Caco-2 (cell line): ENCODE measurements at regions not wholly inside any gene's neighbourhood (a gene's known extent, or its start where the extent isn't known, plus 50 kb on each side); places are given as distances from the start of the nearest gene placed in this dataset.
"Not testable (repeated sequence)": the region's sequence is repeated elsewhere in the genome, so short reads cannot be mapped to it uniquely, and the experiment has no call there.

Source experiments
- BruUV-seq: library from RNA; stranded (reverse); fragments of 400-500 nt; replicated peaks from 2 replicates; lab custom pipeline; 2021; lab: Mats Ljungman, UMichigan
- CTCF ChIA-PET: fragments of 300-600 bp; sonication (Branson Sonifier 250); formaldehyde crosslinking; loops from one replicate; lab custom pipeline; 2022; ENCODE audit warnings: antibody characterized with exemption; lab: Charles Lee
- POLR2A ChIA-PET: fragments of 300-600 bp; sonication (Branson Sonifier 250); formaldehyde crosslinking; loops from one replicate; lab custom pipeline; 2022; ENCODE audit warnings: antibody characterized with exemption; lab: Charles Lee
- DNase-seq, 2 experiments: peaks; one replicate each; pipeline versions ENCODE4 v3.0.0 to v3.0.0-alpha.2; 2020 to 2022
- H3K27me3 ChIP-seq: replicated peaks from 2 replicates; pipeline ENCODE4 v1.6.0; 2011; ENCODE audit warnings: low read length; ENCODE audit not compliant: control insufficient read depth, insufficient read depth
- H3K36me3 ChIP-seq: 2 replicates; pipeline ENCODE4 v1.5.1; 2011; ENCODE audit warnings: low read length; ENCODE audit not compliant: control insufficient read depth, insufficient read depth
- H3K4me1 ChIP-seq: fragments of 250-450 bp; sonication (Bioruptor Pico); 2 replicates; pipeline ENCODE4 v1.5.1; 2020; ENCODE audit warnings: mild to moderate bottlenecking
- H3K4me3 ChIP-seq: 2 replicates; pipeline ENCODE4 v1.5.1; 2011; ENCODE audit warnings: low read depth, mild to moderate bottlenecking, control low read depth, low read length
- H3K9me3 ChIP-seq: fragments of 250-450 bp; sonication (Bioruptor Pico); 2 replicates; pipeline ENCODE4 v1.5.1; 2020; ENCODE audit warnings: mild to moderate bottlenecking, moderate library complexity
- H3K27ac Mint-ChIP-seq: one replicate; pipeline ENCODE4 v1.8.0; 2022; ENCODE audit warnings: mixed read lengths; ENCODE audit not compliant: unreplicated experiment
- H3K27me3 Mint-ChIP-seq: one replicate; pipeline ENCODE4 v1.8.0; 2022; ENCODE audit warnings: mixed read lengths; ENCODE audit not compliant: insufficient read depth, unreplicated experiment
- H3K36me3 Mint-ChIP-seq: one replicate; pipeline ENCODE4 v1.8.0; 2022; ENCODE audit warnings: mild to moderate bottlenecking, mixed read lengths; ENCODE audit not compliant: insufficient read depth, unreplicated experiment
- H3K4me1 Mint-ChIP-seq: one replicate; pipeline ENCODE4 v1.8.0; 2022; ENCODE audit warnings: low read depth, mixed read lengths; ENCODE audit not compliant: unreplicated experiment
- H3K4me3 Mint-ChIP-seq: one replicate; pipeline ENCODE4 v1.8.0; 2022; ENCODE audit warnings: mild to moderate bottlenecking, moderate library complexity, mixed read lengths; ENCODE audit not compliant: unreplicated experiment
- H3K9me3 Mint-ChIP-seq: one replicate; pipeline ENCODE4 v1.8.0; 2022; ENCODE audit warnings: mixed read lengths; ENCODE audit not compliant: unreplicated experiment
- intact Hi-C: fragments of 100-400 bp; cut with micrococcal nuclease; formaldehyde crosslinking; loops from one replicate; pipeline ENCODE4 v1.10.0; 2022; ENCODE audit not compliant: unreplicated experiment
- TF ChIP-seq, protein P1 (sequence below), 2 experiments: fragments of 200-600 bp in 1 of 2; IDR thresholded peaks; 1 replicate in 1 of 2; 2 replicates in 1 of 2; pipeline versions ENCODE4 v1.5.1 to v1.8.0; 2011 to 2022; ENCODE audit warnings: antibody characterized with exemption in 1 of 2, control low read depth in 1 of 2, inconsistent platforms in 1 of 2, low read depth in 1 of 2, low read length in 1 of 2, mild to moderate bottlenecking in 1 of 2, moderate library complexity in 1 of 2; ENCODE audit not compliant: insufficient read depth in 1 of 2, severe bottlenecking in 1 of 2, unreplicated experiment in 1 of 2

- H3K9me3 ChIP-seq, result no peaks in the 10 kb centered on the region
- no peaks in the 10 kb centered on the region for H3K36me3 Mint-ChIP-seq
- no TSS peak for BruUV-seq
- ChIA-PET CTCF (no interaction called here), POLR2A (no interaction called here)
- H3K27ac Mint-ChIP-seq, result no peak overlapping the region
- DNase-seq, result no peak
- no peaks in the 10 kb centered on the region for H3K36me3 ChIP-seq
- no peaks in the 10 kb centered on the region for H3K9me3 Mint-ChIP-seq
- H3K27me3 ChIP-seq, result no peaks in the 10 kb centered on the region
- no peak overlapping the region for H3K4me3 Mint-ChIP-seq
- intact Hi-C loops, result no loop called here
- H3K4me3 ChIP-seq, result no peak overlapping the region
- H3K27me3 Mint-ChIP-seq, result peaks cover 3% of the 10 kb centered on the region
- no peaks in the 10 kb centered on the region for H3K4me1 Mint-ChIP-seq
- no peaks in the 10 kb centered on the region for H3K4me1 ChIP-seq
- TF ChIP-seq, protein P1, sequence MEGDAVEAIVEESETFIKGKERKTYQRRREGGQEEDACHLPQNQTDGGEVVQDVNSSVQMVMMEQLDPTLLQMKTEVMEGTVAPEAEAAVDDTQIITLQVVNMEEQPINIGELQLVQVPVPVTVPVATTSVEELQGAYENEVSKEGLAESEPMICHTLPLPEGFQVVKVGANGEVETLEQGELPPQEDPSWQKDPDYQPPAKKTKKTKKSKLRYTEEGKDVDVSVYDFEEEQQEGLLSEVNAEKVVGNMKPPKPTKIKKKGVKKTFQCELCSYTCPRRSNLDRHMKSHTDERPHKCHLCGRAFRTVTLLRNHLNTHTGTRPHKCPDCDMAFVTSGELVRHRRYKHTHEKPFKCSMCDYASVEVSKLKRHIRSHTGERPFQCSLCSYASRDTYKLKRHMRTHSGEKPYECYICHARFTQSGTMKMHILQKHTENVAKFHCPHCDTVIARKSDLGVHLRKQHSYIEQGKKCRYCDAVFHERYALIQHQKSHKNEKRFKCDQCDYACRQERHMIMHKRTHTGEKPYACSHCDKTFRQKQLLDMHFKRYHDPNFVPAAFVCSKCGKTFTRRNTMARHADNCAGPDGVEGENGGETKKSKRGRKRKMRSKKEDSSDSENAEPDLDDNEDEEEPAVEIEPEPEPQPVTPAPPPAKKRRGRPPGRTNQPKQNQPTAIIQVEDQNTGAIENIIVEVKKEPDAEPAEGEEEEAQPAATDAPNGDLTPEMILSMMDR (IDR thresholded peaks at IDR 0.05; ENCODE audit: insufficient read depth in 1 of 2, low read depth in 1 of 2, low read length in 1 of 2, severe bottlenecking in 1 of 2, unreplicated experiment in 1 of 2), result no peak
Observed at GRCh38 chr3:3951501-3951900, 152.3 kb downstream of the LRRN1 start.

DNA sequence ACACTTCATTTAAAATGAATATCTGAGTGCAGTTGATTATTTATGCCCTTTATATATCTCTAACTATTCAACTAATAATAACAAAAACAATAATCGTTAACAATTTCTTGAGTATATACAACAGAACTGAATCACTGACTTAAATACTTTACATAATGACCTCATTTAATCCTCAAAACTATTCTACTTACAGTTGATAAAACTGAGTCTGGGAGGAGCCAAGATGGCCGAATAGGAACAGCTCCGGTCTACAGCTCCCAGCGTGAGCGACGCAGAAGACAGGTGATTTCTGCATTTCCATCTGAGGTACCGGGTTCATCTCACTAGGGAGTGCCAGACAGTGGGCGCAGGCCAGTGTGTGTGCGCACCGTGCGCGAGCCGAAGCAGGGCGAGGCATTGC lies 163.6 kb downstream of the LRRN1 start:
- H3K4me3 Mint-ChIP-seq, H3K27me3 ChIP-seq, DNase-seq, H3K27me3 Mint-ChIP-seq, POLR2A ChIA-PET, H3K4me1 ChIP-seq, intact Hi-C loops, H3K4me3 ChIP-seq, H3K9me3 ChIP-seq, BruUV-seq, H3K27ac Mint-ChIP-seq, H3K36me3 ChIP-seq, H3K9me3 Mint-ChIP-seq, H3K36me3 Mint-ChIP-seq, CTCF ChIA-PET, H3K4me1 Mint-ChIP-seq: not testable (repeated sequence)

GRCh38 chr3:3984053-3984452 lies 184.8 kb downstream of the LRRN1 start:
- no peak for DNase-seq
- no peaks in the 10 kb centered on the region for H3K9me3 ChIP-seq
- H3K27me3 Mint-ChIP-seq, result peaks cover 6% of the 10 kb centered on the region
- no peaks in the 10 kb centered on the region for H3K4me1 Mint-ChIP-seq
- no peaks in the 10 kb centered on the region for H3K36me3 Mint-ChIP-seq
- H3K4me1 ChIP-seq, result no peaks in the 10 kb centered on the region
- no peaks in the 10 kb centered on the region for H3K36me3 ChIP-seq
- ChIA-PET CTCF (no interaction called here), POLR2A (no interaction called here)
- no peak overlapping the region for H3K27ac Mint-ChIP-seq
- BruUV-seq, result no TSS peak
- TF ChIP-seq, protein P1 (IDR thresholded peaks at IDR 0.05; ENCODE audit: insufficient read depth in 1 of 2, low read depth in 1 of 2, low read length in 1 of 2, severe bottlenecking in 1 of 2, unreplicated experiment in 1 of 2), result no peak
- H3K4me3 ChIP-seq, result no peak overlapping the region
- no peaks in the 10 kb centered on the region for H3K9me3 Mint-ChIP-seq
- H3K27me3 ChIP-seq, result no peaks in the 10 kb centered on the region
- H3K4me3 Mint-ChIP-seq, result no peak overlapping the region
- intact Hi-C loops, result no loop called here

- H3K36me3 Mint-ChIP-seq, result no peaks in the 10 kb centered on the region
- Histone ChIP-seq H3K9me3 (no peaks in the 10 kb centered on the region), H3K27me3 (no peaks in the 10 kb centered on the region), H3K4me1 (no peaks in the 10 kb centered on the region), H3K4me3 (no peak overlapping the region), H3K36me3 (no peaks in the 10 kb centered on the region)
- H3K27ac Mint-ChIP-seq, result no peak overlapping the region
- intact Hi-C loops, result no loop called here
- TF ChIP-seq, protein P1 (IDR thresholded peaks at IDR 0.05; ENCODE audit: insufficient read depth in 1 of 2, low read depth in 1 of 2, low read length in 1 of 2, severe bottlenecking in 1 of 2, unreplicated experiment in 1 of 2), result no peak
- ChIA-PET CTCF (no interaction called here), POLR2A (no interaction called here)
- no peak for DNase-seq
- no peaks in the 10 kb centered on the region for H3K27me3 Mint-ChIP-seq
- no peaks in the 10 kb centered on the region for H3K4me1 Mint-ChIP-seq
- no peak overlapping the region for H3K4me3 Mint-ChIP-seq
- no peaks in the 10 kb centered on the region for H3K9me3 Mint-ChIP-seq
- no TSS peak for BruUV-seq
Observed at GRCh38 chr3:3991598-3991997, 192.4 kb downstream of the LRRN1 start.
